ENCODE measurements at regions not wholly inside any gene's neighbourhood (a gene's known extent, or its start where the extent isn't known, plus 50 kb on each side); places are given as distances from the start of the nearest gene placed in this dataset.

DNA sequence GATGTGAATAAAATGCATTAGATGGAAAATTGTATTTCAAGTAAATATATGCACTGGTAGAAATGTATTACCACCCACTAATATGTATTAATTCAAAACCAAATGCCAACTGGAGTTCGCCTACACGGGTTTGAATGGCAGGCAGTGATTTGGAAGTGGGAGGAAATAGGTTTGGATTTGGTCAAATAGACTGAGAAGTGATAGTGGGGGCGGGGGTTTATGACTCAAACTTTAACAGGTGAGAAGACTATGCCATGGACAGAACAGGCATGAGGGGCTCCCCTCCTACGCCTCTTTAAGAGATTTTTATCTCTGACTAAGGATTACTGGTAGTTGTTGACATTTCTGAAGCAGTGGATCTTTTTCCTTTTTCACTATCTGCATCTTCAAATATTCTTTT, 677.8 kb downstream of the NTRK3 start:
- TF ChIP-seq POLR2A (IDR thresholded peaks at IDR 0.05) (no peak), CTCF (IDR thresholded peaks at IDR 0.05) (no peak), EP300 (IDR thresholded peaks at IDR 0.05) (no peak)
